Neural cell (in vitro differentiated cells): ENCODE measurements at regions not wholly inside any gene's neighbourhood (a gene's known extent, or its start where the extent isn't known, plus 50 kb on each side); places are given as distances from the start of the nearest gene placed in this dataset.

Experiments used
- EP300 ChIP-seq: fragments of 450-650 bp; conservative IDR thresholded peaks from 2 replicates; pipeline ENCODE4 v1.6.1; 2014; ENCODE audit warnings: antibody characterized with exemption, mild to moderate bottlenecking, moderate library complexity; ENCODE audit not compliant: poor library complexity, severe bottlenecking
- POLR2AphosphoS5 ChIP-seq: IDR thresholded peaks from 2 replicates; pipeline ENCODE4 v1.6.1; 2012
- SMC3 ChIP-seq: fragments of 450-650 bp; conservative IDR thresholded peaks from 2 replicates; pipeline ENCODE4 v1.6.1; 2014; ENCODE audit warnings: antibody characterized with exemption, mild to moderate bottlenecking, moderate library complexity; ENCODE audit not compliant: poor library complexity
- TF ChIP-seq, protein P1 (sequence below): fragments of 450-650 bp; IDR thresholded peaks from 2 replicates; pipeline ENCODE4 v1.5.1; 2014; ENCODE audit warnings: antibody characterized with exemption, mild to moderate bottlenecking, moderate library complexity; ENCODE audit not compliant: poor library complexity, severe bottlenecking

DNA sequence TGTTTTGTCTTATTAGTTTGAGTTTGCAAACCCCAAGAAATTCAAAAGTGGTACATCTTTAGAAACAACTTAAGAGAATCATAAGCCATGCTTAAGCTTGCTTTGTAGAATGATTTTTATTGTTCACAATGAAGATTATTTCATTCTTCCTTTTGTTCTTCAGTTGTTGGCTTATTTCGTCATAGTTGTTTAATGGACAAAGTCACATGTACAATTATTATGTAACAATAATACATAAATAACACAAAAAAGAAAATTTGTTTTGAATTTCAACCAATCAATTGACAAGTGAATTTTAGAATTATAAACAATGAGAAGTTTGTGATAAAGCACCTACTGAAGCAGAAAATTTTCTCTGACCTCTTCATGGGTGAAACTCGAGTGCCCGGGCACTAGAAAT lies 111.8 kb upstream of the IGF1 start:
- TF ChIP-seq, protein P1, sequence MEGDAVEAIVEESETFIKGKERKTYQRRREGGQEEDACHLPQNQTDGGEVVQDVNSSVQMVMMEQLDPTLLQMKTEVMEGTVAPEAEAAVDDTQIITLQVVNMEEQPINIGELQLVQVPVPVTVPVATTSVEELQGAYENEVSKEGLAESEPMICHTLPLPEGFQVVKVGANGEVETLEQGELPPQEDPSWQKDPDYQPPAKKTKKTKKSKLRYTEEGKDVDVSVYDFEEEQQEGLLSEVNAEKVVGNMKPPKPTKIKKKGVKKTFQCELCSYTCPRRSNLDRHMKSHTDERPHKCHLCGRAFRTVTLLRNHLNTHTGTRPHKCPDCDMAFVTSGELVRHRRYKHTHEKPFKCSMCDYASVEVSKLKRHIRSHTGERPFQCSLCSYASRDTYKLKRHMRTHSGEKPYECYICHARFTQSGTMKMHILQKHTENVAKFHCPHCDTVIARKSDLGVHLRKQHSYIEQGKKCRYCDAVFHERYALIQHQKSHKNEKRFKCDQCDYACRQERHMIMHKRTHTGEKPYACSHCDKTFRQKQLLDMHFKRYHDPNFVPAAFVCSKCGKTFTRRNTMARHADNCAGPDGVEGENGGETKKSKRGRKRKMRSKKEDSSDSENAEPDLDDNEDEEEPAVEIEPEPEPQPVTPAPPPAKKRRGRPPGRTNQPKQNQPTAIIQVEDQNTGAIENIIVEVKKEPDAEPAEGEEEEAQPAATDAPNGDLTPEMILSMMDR: no peak
- no peak for TF ChIP-seq EP300
- TF ChIP-seq SMC3: no peak
- TF ChIP-seq POLR2AphosphoS5: no peak
